ENCODE measurements at regions not wholly inside any gene's neighbourhood (a gene's known extent, or its start where the extent isn't known, plus 50 kb on each side); places are given as distances from the start of the nearest gene placed in this dataset.

DNA sequence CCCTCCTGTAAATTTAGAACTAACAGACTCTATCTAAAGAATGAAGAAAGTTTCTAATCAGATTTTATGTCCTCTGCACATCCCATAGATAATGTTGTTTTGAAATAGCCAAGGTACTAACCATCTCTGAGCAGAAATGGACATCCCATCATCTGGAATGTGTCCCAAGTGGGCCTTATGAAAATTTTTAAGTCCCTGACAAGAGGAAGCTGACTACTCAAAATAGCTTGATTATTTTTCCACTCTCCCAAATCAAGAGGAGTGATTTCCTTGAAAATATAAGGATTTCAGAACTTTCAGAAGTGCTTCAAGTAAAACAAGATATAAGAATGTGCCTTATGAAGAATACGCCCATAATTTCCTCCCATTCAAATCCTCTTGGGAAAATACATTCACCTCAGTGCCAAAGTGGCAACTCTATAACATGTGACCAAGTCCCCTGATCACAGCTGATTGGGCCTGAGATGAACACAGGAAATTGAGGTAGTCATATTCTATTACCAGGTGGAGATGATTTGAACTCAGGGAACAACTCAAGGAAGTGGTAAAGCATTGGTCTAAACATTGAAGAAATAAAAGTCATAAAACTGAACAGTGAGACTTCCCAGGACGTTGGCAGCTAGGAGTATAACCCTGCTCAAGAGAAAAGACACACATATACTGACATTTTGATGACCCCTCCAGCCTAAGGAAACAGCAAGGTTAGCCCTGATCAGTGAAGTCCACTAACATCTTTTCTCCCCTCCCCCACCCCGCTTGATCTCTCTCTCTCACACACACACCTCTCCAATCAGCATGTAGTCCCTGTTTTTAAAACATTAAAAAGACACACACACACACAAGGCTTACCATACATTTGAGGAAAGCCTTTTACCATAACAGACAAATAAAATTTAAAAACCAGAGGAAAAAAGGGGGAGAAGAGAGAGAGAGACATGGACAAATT is 70.8 kb upstream of the TEAD1 start:
- Histone ChIP-seq H3K4me3 (ENCODE audit: insufficient read depth, low read depth, low read length) (no peak overlapping the region), H3K9me3 (ENCODE audit: insufficient read depth, low read depth, low read length) (no peaks in the 10 kb centered on the region), H2AFZ (ENCODE audit: low read depth, low read length) (no peak overlapping the region), H3K27ac (ENCODE audit: low read depth, low read length) (no peak overlapping the region), H4K20me1 (ENCODE audit: insufficient read depth, low read length) (no peaks in the 10 kb centered on the region), H3K79me2 (ENCODE audit: insufficient read depth, low read length) (no peaks in the 10 kb centered on the region), H3K36me3 (ENCODE audit: insufficient read depth, low read length) (no peaks in the 10 kb centered on the region), H3K27me3 (ENCODE audit: insufficient read depth, low read length) (no peaks in the 10 kb centered on the region), H3K4me1 (ENCODE audit: insufficient read depth, low read length) (peaks cover 19% of the 10 kb centered on the region), H3K4me2 (ENCODE audit: low read length) (no peak overlapping the region), H3K9ac (ENCODE audit: low read length) (no peak overlapping the region)
- Mint-ChIP-seq H3K36me3 (ENCODE audit: low read depth, unreplicated experiment) (no peaks in the 10 kb centered on the region), H3K27ac (ENCODE audit: unreplicated experiment) (no peak overlapping the region), H3K4me3 (ENCODE audit: unreplicated experiment) (no peak overlapping the region), H3K9me3 (ENCODE audit: unreplicated experiment) (no peaks in the 10 kb centered on the region), H3K27me3 (ENCODE audit: low read depth, unreplicated experiment) (no peaks in the 10 kb centered on the region), H3K4me1 (ENCODE audit: low read depth, unreplicated experiment) (peaks cover 17% of the 10 kb centered on the region)
- TF ChIP-seq, protein P1, sequence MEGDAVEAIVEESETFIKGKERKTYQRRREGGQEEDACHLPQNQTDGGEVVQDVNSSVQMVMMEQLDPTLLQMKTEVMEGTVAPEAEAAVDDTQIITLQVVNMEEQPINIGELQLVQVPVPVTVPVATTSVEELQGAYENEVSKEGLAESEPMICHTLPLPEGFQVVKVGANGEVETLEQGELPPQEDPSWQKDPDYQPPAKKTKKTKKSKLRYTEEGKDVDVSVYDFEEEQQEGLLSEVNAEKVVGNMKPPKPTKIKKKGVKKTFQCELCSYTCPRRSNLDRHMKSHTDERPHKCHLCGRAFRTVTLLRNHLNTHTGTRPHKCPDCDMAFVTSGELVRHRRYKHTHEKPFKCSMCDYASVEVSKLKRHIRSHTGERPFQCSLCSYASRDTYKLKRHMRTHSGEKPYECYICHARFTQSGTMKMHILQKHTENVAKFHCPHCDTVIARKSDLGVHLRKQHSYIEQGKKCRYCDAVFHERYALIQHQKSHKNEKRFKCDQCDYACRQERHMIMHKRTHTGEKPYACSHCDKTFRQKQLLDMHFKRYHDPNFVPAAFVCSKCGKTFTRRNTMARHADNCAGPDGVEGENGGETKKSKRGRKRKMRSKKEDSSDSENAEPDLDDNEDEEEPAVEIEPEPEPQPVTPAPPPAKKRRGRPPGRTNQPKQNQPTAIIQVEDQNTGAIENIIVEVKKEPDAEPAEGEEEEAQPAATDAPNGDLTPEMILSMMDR (IDR thresholded peaks at IDR 0.05; ENCODE audit: insufficient read depth, low read depth, low read length): no peak
- no peak for TF ChIP-seq EZH2 (IDR thresholded peaks at IDR 0.05; ENCODE audit: insufficient read depth, low read length)
- no peak for FAIRE-seq
- no peak for DNase-seq (ENCODE audit: low read depth)

DNA sequence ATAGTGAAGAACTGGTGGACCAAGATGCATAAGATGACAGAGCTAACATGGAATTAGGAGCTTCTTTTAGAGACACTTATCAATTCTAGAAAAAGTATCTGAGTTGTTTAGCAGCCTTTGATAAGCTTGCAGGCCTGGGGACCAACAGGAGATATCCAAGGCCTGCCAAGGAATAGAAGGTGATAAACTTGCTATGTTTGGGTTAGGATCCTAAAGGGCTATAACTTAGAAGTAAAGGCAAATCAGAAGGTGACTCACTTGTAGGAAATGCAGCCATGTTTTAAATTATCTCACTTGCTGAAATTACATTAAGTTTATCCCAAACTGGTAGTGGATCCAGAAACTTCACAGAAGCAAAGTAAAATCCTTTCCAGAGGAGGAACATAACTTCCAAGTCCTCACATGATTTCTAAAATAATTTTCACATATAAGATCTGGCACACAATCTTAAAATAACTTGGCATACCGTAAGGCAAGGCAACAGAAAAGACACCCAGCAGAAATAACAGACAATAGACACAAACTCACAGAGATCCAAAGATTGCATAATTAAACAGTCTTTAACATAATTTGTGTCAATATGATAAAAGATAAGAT is 69.6 kb upstream of the TEAD1 start:
- Histone ChIP-seq H3K4me2 (ENCODE audit: low read length) (no peak overlapping the region), H3K4me3 (ENCODE audit: insufficient read depth, low read depth, low read length) (no peak overlapping the region), H3K4me1 (ENCODE audit: insufficient read depth, low read length) (peaks cover 14% of the 10 kb centered on the region), H4K20me1 (ENCODE audit: insufficient read depth, low read length) (no peaks in the 10 kb centered on the region), H3K9ac (ENCODE audit: low read length) (no peak overlapping the region), H3K79me2 (ENCODE audit: insufficient read depth, low read length) (no peaks in the 10 kb centered on the region), H3K36me3 (ENCODE audit: insufficient read depth, low read length) (no peaks in the 10 kb centered on the region), H2AFZ (ENCODE audit: low read depth, low read length) (peak overlapping the region; percentile 14), H3K27ac (ENCODE audit: low read depth, low read length) (no peak overlapping the region), H3K27me3 (ENCODE audit: insufficient read depth, low read length) (no peaks in the 10 kb centered on the region), H3K9me3 (ENCODE audit: insufficient read depth, low read depth, low read length) (no peaks in the 10 kb centered on the region)
- no peak overlapping the region for H3K4me3 Mint-ChIP-seq (ENCODE audit: unreplicated experiment)
- TF ChIP-seq, protein P1 (IDR thresholded peaks at IDR 0.05; ENCODE audit: insufficient read depth, low read depth, low read length): no peak
- no peak for TF ChIP-seq EZH2 (IDR thresholded peaks at IDR 0.05; ENCODE audit: insufficient read depth, low read length)
- no peaks in the 10 kb centered on the region for H3K36me3 Mint-ChIP-seq (ENCODE audit: low read depth, unreplicated experiment)
- FAIRE-seq: no peak
- peaks cover 14% of the 10 kb centered on the region for H3K4me1 Mint-ChIP-seq (ENCODE audit: low read depth, unreplicated experiment)
- H3K27ac Mint-ChIP-seq (ENCODE audit: unreplicated experiment): no peak overlapping the region
- DNase-seq (ENCODE audit: low read depth): no peak
- peaks cover 4% of the 10 kb centered on the region for H3K9me3 Mint-ChIP-seq (ENCODE audit: unreplicated experiment)
- no peaks in the 10 kb centered on the region for H3K27me3 Mint-ChIP-seq (ENCODE audit: low read depth, unreplicated experiment)

Data from astrocyte (in vitro differentiated cells and primary cell).